HCT116 (cell line): ENCODE measurements at regions not wholly inside any gene's neighbourhood (a gene's known extent, or its start where the extent isn't known, plus 50 kb on each side); places are given as distances from the start of the nearest gene placed in this dataset.

Experiments
- ATAC-seq: fragments of 200-7000 bp; cut with Tn5 transposase; 2 replicates; pipeline ENCODE4 v1.9.1; 2020; ENCODE audit warnings: mild to moderate bottlenecking, moderate library complexity
- BruUV-seq: library from RNA; stranded (reverse); fragments of 400-500 nt; replicated peaks from 2 replicates; lab custom pipeline; 2021; lab: Mats Ljungman, UMichigan
- CTCF ChIA-PET: fragments of 300-600 bp; sonication (Branson Sonifier 250); formaldehyde crosslinking; loops from one replicate; lab custom pipeline; 2021; ENCODE audit warnings: antibody characterized with exemption; lab: Charles Lee
- POLR2A ChIA-PET: fragments of 300-600, 350-600 bp; sonication (Branson Sonifier 250); formaldehyde crosslinking; loops from one replicate; lab custom pipeline; 2021; ENCODE audit warnings: antibody characterized with exemption; lab: Charles Lee
- RAD21 ChIA-PET, 2 experiments: fragments of 300-600 bp; sonication (Branson Sonifier 250); formaldehyde crosslinking; loops; one replicate each; lab custom pipeline; 2023; ENCODE audit warnings: low total read pairs in 2 of 2; ENCODE audit not compliant: uncharacterized antibody in 2 of 2, unreplicated experiment in 2 of 2, low non-redundant PET in 1 of 2; lab: Charles Lee
- DNase-seq: peaks from one replicate; pipeline ENCODE4 v3.0.0-alpha.2; 2010; ENCODE audit warnings: low read depth, low spot score
- H2AFZ ChIP-seq: fragments of 200-600 bp; shearing (Covaris generic), sonication (generic); 2 replicates; pipeline ENCODE4 v1.6.1; 2017; ENCODE audit warnings: low read depth, mixed run types, mixed read lengths, antibody characterized with exemption, low read length; ENCODE audit not compliant: poor library complexity, severe bottlenecking
- H3K27ac ChIP-seq: 2 replicates; pipeline ENCODE4 v1.5.1; 2012; ENCODE audit warnings: low read depth, low read length
- H3K27me3 ChIP-seq: fragments of 200-600 bp; sonication (generic); 2 replicates; pipeline ENCODE4 v1.6.1; 2016; ENCODE audit warnings: mixed run types, low read length, mixed read lengths; ENCODE audit not compliant: insufficient read depth
- H3K36me3 ChIP-seq, 2 experiments: fragments of 200-500 bp in 1 of 2; fragments of 200-600 bp in 1 of 2; sonication (Bioruptor generic) in 1 of 2; sonication (generic) in 1 of 2; 2 replicates each; pipeline versions ENCODE4 v1.5.1 to v1.6.1; 2014 to 2016; ENCODE audit warnings: low read length in 2 of 2, inconsistent platforms in 1 of 2, mixed read lengths in 1 of 2, mixed run types in 1 of 2; ENCODE audit not compliant: insufficient read depth in 2 of 2, control insufficient read depth in 1 of 2
- H3K4me1 ChIP-seq, 2 experiments: fragments of 200-600 bp in 1 of 2; sonication (generic) in 1 of 2; 2 replicates each; pipeline versions ENCODE4 v1.5.1 to v1.6.1; 2012 to 2017; ENCODE audit warnings: low read length in 2 of 2, inconsistent platforms in 1 of 2, mild to moderate bottlenecking in 1 of 2, mixed read lengths in 1 of 2, mixed run types in 1 of 2, moderate library complexity in 1 of 2; ENCODE audit not compliant: insufficient read depth in 2 of 2, control insufficient read depth in 1 of 2
- H3K4me2 ChIP-seq: fragments of 200-600 bp; sonication (generic); 2 replicates; pipeline ENCODE4 v1.6.1; 2017; ENCODE audit warnings: mixed run types, low read length, mixed read lengths
- H3K4me3 ChIP-seq, 2 experiments: fragments of 200-600 bp in 1 of 2; sonication (generic) in 1 of 2; replicated peaks in 1 of 2; 2 replicates each; pipeline ENCODE4 v1.5.1; 2011 to 2016; ENCODE audit warnings: low read length in 2 of 2, control low read depth in 1 of 2, low read depth in 1 of 2, mild to moderate bottlenecking in 1 of 2, mixed read lengths in 1 of 2, mixed run types in 1 of 2
- H3K79me2 ChIP-seq: fragments of 200-600 bp; sonication (generic); 2 replicates; pipeline ENCODE4 v1.6.1; 2017; ENCODE audit warnings: mild to moderate bottlenecking, mixed run types, low read length, moderate library complexity, mixed read lengths; ENCODE audit not compliant: insufficient read depth
- H3K9ac ChIP-seq: fragments of 200-600 bp; sonication (generic); 2 replicates; pipeline ENCODE4 v1.6.1; 2016; ENCODE audit warnings: low read length, mixed read lengths
- H3K9me2 ChIP-seq: fragments of 200-600 bp; sonication (generic), shearing (Covaris generic); 2 replicates; pipeline ENCODE4 v1.6.1; 2017; ENCODE audit warnings: mixed run types, mild to moderate bottlenecking, moderate library complexity; ENCODE audit not compliant: insufficient read depth
- H3K9me3 ChIP-seq, 2 experiments: fragments of 200-500 bp in 1 of 2; fragments of 200-600 bp in 1 of 2; sonication (Bioruptor generic) in 1 of 2; sonication (generic) in 1 of 2; 2 replicates each; pipeline ENCODE4 v1.6.1; 2014 to 2017; ENCODE audit warnings: low read length in 2 of 2, mixed read lengths in 2 of 2, inconsistent platforms in 1 of 2, low read depth in 1 of 2, mild to moderate bottlenecking in 1 of 2, mixed run types in 1 of 2, moderate library complexity in 1 of 2; ENCODE audit not compliant: control insufficient read depth in 1 of 2, insufficient read depth in 1 of 2
- H4K20me1 ChIP-seq: fragments of 200-600 bp; sonication (generic), shearing (Covaris generic); 2 replicates; pipeline ENCODE4 v1.6.1; 2017; ENCODE audit warnings: mixed run types, mild to moderate bottlenecking, moderate library complexity; ENCODE audit not compliant: insufficient read depth
- CBX3 ChIP-seq: IDR thresholded peaks from 2 replicates; pipeline ENCODE4 v1.6.1; 2012; ENCODE audit warnings: low read depth
- EZH2 ChIP-seq: fragments of 200-600 bp; sonication (generic); IDR thresholded peaks from 2 replicates; pipeline ENCODE4 v1.6.1; 2017; ENCODE audit warnings: antibody characterized with exemption, mixed run types
- EZH2phosphoT487 ChIP-seq: fragments of 200-600 bp; IDR thresholded peaks from 2 replicates; pipeline ENCODE4 v1.6.1; 2018; ENCODE audit warnings: antibody characterized with exemption, borderline replicate concordance
- FOSL1 ChIP-seq: IDR thresholded peaks from 2 replicates; pipeline ENCODE4 v1.6.1; 2012; ENCODE audit warnings: low read depth
- JUND ChIP-seq: IDR thresholded peaks from 2 replicates; pipeline ENCODE4 v1.6.1; 2012
- RAD21 ChIP-seq: IDR thresholded peaks from 2 replicates; pipeline ENCODE4 v1.6.1; 2012; ENCODE audit warnings: low read depth, mild to moderate bottlenecking
- SIN3A ChIP-seq: IDR thresholded peaks from 2 replicates; pipeline ENCODE4 v1.6.1; 2012; ENCODE audit warnings: low read depth
- SRF ChIP-seq: IDR thresholded peaks from 2 replicates; pipeline ENCODE4 v1.6.1; 2012; ENCODE audit warnings: low read depth
- TCF7L2 ChIP-seq: IDR thresholded peaks from 2 replicates; pipeline ENCODE4 v1.7.0; 2011; ENCODE audit warnings: borderline replicate concordance, inconsistent platforms; ENCODE audit not compliant: insufficient read depth, insufficient read length; ENCODE audit errors: extremely low read depth
- ZFX ChIP-seq: fragments of 450-650 bp; IDR thresholded peaks from 2 replicates; pipeline ENCODE4 v1.6.1; 2017
- ZNF274 ChIP-seq: fragments of 200-500 bp; sonication (Bioruptor generic); IDR thresholded peaks from 2 replicates; pipeline ENCODE4 v1.6.1; 2014; ENCODE audit warnings: mild to moderate bottlenecking, low read depth, low read length, inconsistent platforms
- intact Hi-C: fragments of 100-400 bp; cut with micrococcal nuclease; formaldehyde crosslinking; loops from 2 replicates; pipeline ENCODE4 v1.10.0; 2022
- TF ChIP-seq, protein P1 (sequence below): IDR thresholded peaks from 2 replicates; pipeline ENCODE4 v1.6.1; 2012
- TF ChIP-seq, protein P2 (sequence below), 3 experiments: fragments of 200-600 bp in 1 of 3; sonication (generic) in 1 of 3; IDR thresholded peaks in 2 of 3; conservative IDR thresholded peaks in 1 of 3; 2 replicates each; pipeline ENCODE4 v1.5.1; 2012 to 2017; ENCODE audit warnings: low read depth in 2 of 3, low read length in 2 of 3, antibody characterized with exemption in 1 of 3, borderline replicate concordance in 1 of 3, control low read depth in 1 of 3, mild to moderate bottlenecking in 1 of 3, mixed read lengths in 1 of 3, mixed run types in 1 of 3, moderate library complexity in 1 of 3; ENCODE audit not compliant: insufficient read depth in 1 of 3
- TF ChIP-seq, protein P3 (sequence below): IDR thresholded peaks from 2 replicates; pipeline ENCODE4 v1.6.1; 2012

DNA sequence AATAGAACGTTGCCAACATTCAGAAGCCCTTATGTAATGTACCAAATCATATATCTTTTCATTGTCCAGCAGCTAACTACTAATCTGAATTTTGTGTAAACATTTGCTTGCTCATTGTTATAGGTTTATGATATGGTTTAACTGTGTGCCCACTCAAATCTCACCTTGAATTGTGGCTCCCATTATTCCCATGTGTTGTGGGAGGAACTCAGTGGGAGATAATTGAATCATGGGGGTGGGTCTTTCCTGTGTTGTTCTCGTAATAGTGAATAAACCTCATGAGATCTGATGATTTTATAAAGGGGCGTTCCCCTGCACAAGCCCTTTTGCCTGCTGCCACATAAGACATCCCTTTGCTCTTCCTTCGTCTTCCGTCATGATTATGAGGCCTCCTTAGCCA lies 91.9 kb upstream of the CLVS2 start:
- Histone ChIP-seq H3K27ac (no peak overlapping the region), H4K20me1 (no peaks in the 10 kb centered on the region), H3K4me3 (no peak overlapping the region), H3K79me2 (no peaks in the 10 kb centered on the region), H3K9me3 (no peaks in the 10 kb centered on the region), H3K9ac (no peak overlapping the region), H3K4me2 (no peak overlapping the region), H2AFZ (no peak overlapping the region), H3K36me3 (no peaks in the 10 kb centered on the region), H3K27me3 (peaks cover 24% of the 10 kb centered on the region), H3K4me1 (no peaks in the 10 kb centered on the region), H3K9me2 (no peaks in the 10 kb centered on the region)
- POLR2A ChIA-PET, result no interaction called here
- CTCF ChIA-PET, result no interaction called here
- intact Hi-C loops, result no loop called here
- ATAC-seq (no peak), DNase-seq (no peak)
- BruUV-seq, result no TSS peak
- RAD21 ChIA-PET, result no interaction called here
- TF ChIP-seq EZH2, result no peak
- no peak for TF ChIP-seq CBX3
- no peak for TF ChIP-seq ZFX
- TF ChIP-seq, protein P1, sequence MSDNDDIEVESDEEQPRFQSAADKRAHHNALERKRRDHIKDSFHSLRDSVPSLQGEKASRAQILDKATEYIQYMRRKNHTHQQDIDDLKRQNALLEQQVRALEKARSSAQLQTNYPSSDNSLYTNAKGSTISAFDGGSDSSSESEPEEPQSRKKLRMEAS, result no peak
- TF ChIP-seq SRF, result no peak
- no peak for TF ChIP-seq EZH2phosphoT487
- no peak for TF ChIP-seq SIN3A
- TF ChIP-seq, protein P2, sequence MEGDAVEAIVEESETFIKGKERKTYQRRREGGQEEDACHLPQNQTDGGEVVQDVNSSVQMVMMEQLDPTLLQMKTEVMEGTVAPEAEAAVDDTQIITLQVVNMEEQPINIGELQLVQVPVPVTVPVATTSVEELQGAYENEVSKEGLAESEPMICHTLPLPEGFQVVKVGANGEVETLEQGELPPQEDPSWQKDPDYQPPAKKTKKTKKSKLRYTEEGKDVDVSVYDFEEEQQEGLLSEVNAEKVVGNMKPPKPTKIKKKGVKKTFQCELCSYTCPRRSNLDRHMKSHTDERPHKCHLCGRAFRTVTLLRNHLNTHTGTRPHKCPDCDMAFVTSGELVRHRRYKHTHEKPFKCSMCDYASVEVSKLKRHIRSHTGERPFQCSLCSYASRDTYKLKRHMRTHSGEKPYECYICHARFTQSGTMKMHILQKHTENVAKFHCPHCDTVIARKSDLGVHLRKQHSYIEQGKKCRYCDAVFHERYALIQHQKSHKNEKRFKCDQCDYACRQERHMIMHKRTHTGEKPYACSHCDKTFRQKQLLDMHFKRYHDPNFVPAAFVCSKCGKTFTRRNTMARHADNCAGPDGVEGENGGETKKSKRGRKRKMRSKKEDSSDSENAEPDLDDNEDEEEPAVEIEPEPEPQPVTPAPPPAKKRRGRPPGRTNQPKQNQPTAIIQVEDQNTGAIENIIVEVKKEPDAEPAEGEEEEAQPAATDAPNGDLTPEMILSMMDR (IDR thresholded peaks at IDR 0.05 in 2 of 3, conservative IDR thresholded peaks at IDR 0.05 in 1 of 3; ENCODE audit: borderline replicate concordance in 1 of 3, insufficient read depth in 1 of 3, low read depth in 2 of 3, low read length in 2 of 3), result no peak
- TF ChIP-seq FOSL1, result no peak
- TF ChIP-seq, protein P3, sequence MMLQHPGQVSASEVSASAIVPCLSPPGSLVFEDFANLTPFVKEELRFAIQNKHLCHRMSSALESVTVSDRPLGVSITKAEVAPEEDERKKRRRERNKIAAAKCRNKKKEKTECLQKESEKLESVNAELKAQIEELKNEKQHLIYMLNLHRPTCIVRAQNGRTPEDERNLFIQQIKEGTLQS, result no peak
- TF ChIP-seq RAD21, result no peak
- no peak for TF ChIP-seq TCF7L2
- TF ChIP-seq JUND, result no peak
- TF ChIP-seq ZNF274, result no peak
